GM19468 (cell line): ENCODE measurements at regions not wholly inside any gene's neighbourhood (a gene's known extent, or its start where the extent isn't known, plus 50 kb on each side); places are given as distances from the start of the nearest gene placed in this dataset.

Source experiments
- ATAC-seq: cut with Tn5 transposase; IDR thresholded peaks from one replicate; pipeline ENCODE4 v1.9.1; 2021; ENCODE audit warnings: mild to moderate bottlenecking, moderate library complexity, moderate number of reproducible peaks; ENCODE audit not compliant: unreplicated experiment; ENCODE audit errors: extremely low read depth

DNA sequence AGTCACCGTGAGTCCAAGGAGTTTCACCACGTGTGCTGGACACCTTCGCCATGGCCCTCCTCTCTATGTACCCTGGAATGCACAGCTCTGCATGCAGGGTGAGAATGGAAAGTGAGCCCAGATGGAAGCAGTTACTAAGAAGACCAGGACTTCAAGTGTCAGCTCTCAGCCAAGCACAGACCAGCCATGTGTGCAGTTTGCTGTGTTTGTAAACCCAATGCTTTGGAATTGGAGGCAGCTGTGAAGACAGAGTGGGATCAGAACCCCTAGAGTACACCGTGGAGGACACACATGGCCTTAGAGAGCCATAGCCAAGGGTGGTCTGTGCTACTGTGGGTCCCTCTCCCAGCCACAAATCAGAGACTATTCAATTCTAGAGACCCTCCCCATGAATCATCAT is 655.5 kb upstream of the ID2 start:
- ATAC-seq, result no peak

DNA sequence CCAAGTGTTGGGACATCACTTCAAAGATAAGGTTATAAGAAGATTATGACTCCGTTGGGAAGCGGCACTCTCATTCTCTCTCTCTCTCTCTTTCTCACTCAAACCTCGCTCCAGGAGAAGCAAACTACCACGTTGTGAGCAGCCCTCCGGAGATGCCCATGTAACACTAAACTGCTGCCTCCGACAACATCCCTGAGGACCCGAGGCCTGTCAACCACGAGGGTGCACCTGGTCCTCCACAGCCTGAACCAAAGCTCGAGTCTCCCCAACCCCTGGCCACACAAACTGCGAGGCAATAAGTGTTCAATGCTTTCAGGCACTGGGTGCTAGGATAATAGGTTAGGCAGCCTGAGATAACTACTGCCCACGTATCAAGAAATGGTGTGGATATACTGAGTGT is 654.5 kb upstream of the ID2 start:
- no peak for ATAC-seq

DNA sequence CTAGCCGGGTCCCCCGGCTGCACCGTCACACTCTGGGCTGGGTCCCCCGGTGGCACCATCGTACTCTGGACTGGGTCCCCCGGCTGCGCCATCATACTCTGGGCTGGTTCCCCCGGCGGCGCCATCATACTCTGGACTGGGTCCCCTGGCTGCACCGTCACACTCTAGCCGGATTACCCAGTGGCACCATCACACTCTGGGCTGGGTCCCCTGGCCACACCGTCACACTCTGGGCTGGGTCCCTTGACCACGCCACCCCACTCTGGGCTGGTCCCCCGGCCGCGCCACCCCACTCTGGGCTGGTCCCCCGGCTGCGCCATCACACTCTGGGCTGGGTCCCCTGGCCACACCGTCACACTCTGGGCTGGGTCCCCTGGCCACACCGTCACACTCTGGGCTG is 653.8 kb upstream of the ID2 start:
- no peak for ATAC-seq

DNA sequence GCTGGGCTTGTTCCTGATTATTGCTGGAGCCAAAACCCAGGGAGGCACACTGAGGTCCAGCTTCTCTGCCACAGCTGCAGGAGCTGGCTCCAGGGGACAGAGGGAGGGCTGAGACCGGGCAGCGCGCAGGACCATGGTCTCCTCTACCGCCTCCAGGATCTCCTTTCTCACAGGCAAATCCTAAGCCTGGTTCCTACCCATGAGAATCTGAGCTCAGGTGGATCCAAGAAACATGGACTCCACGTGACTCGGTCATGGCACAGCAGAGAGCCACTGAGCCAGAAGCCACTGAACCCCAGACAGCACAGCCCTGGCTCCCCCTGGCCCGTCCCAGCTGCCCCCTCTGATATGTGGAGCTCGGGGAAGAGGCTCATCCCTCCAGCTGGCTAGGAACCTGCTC is 653.4 kb upstream of the ID2 start:
- ATAC-seq, result no peak

DNA sequence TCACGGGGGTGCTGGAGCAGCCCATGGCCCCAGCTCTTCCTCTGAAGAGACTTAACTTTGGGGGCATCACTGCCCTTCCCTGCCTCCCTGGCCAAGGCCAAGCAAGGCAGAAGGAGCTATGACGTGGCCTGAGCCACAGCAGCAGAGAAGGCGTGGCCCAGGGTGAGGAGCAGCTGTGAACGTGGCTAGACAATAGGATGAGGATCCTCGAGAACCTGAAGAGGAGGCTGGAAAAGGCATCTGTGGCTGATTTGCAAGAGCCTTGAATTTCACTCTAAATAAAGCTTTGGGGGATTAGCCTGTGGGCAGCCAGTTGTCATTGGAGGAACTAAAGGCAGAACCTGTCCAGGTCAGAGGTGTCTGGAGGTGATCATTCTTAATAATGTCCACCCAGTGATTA is 652.9 kb upstream of the ID2 start:
- ATAC-seq, result no peak

DNA sequence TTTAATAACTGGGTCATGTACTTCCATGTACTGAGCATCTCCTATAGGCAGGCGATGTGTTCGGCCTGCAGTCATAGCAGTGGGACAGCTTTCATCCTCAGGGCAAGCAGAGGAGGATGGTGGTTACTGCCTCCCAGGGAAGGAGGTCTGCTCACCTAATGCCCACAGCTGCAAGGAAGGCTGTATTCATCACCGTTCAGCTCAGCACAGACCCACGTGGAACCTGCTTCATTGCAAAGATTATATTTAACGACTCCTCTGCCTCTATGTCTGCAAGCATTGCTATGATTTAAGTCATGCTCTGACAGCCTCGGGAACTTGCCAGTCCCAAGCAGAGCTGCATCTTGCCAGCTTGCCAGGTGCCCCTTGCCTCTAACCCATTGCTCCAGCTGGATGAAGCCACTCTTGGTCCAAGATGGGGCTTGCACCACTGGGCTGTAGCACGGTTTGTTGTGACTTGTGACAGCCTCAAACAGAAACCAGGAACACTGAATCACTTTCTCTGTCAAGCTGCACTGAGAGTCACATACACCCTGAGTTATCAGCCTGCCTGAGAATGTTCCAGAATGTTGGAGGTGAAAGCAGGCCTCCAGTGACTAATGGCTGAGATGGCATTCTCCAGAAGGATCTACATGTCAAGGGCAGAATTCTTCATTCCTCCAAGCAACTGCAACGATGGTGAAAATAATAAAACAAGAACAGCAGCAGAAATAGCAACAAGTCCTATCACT is 651.1 kb upstream of the ID2 start:
- no peak for ATAC-seq

DNA sequence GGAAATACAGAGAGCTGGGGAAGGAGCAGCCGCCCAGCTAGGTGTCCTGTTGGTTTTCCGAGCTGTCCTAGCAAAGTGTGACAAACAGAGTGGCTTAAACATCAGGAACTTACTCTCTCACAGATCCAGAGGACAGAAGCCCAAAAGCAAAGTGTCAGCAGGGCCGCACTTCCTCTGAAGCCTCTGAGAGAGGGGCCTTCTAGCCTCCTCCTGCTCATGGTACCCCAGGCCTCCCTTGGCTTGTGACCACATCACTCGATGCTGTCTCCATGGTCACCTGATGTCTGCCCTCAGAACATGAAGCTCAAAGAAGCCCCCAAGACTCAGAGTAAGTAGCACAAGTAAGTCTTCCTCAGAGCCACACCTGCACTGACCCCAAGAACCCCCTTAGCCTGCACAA is 650.5 kb upstream of the ID2 start:
- no peak for ATAC-seq

DNA sequence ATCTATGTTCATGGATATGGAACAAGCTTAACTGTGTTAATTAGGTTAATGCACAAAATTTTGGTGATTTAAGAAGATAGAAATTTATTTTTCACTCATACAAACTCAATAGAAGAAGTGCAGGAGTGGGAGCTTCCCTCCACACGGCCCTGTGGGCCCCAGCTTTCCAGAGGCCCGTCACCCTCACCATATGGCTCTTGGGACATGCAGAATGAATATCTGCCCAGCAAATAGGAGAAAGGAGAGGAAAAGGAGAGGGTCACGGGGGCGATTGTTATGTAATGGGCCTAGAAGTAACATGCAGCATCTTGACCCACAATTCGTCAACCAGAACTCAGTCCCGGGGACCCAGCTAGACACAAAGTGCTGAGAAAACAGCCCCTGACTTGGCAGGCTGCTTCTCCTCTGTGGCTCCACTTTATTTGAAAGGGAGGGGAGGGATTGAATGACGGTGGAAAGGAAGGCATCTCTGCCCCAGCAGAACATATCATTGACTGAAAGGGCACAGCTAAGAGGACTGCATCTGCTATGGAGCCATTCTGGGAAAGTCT is 648.2 kb upstream of the ID2 start:
- ATAC-seq, result no peak

DNA sequence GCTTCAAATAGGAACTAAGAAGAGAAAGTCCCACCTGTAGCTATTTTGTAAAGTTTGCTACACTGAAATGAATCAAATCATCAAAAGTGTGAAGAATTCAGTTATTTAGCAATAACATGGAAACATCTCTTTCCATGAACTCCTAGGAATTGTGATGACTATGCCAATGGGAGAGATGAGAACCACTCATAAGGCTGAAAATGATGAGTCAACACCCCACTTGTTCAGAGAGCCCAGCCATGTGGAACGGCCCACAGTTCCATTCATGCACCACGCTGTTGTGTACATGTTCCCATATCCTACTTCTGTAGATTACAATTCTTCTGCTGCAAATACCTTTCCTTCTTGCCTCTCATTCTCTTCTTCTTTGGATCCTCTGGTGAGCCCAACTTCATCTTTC is 645.5 kb upstream of the ID2 start:
- ATAC-seq, result no peak

DNA sequence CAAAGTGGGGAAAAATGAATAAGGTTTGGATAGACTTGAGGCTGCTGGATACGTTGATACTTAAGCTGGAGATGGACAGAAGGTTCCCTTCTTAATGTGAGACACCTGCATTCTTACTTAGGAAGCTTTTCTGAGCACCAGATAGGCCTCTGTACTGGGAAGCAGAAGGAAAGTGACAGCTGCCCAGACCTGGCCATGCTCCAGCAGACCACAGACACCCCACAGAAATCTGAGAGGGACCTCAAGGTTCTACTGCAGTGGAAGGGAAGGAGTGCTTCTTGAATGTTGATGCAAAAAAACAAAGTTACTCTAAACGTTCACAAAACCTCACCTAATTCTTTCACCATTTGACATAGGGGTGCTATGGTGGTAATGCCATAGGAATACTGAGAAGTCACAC is 642.1 kb upstream of the ID2 start:
- ATAC-seq, result no peak

DNA sequence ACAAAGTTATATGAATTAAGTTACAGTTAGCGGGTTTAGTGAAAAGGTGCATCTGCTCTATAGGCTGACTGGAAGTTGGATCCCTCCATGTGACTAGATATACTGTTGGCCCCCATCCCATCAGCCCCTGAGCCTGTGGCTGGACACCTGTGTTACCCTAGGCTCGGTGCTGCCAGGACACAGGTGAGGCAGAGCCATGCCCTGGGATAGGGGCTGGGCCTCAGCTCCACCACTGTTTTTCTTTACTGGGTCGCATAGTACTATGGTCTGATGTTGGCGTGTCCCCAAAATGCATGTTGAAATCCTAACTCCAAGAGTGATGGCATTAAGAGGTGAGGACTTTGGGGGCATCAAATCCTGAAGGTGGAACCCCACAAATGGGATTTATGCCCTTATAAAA is 638.6 kb upstream of the ID2 start:
- ATAC-seq, result no peak

DNA sequence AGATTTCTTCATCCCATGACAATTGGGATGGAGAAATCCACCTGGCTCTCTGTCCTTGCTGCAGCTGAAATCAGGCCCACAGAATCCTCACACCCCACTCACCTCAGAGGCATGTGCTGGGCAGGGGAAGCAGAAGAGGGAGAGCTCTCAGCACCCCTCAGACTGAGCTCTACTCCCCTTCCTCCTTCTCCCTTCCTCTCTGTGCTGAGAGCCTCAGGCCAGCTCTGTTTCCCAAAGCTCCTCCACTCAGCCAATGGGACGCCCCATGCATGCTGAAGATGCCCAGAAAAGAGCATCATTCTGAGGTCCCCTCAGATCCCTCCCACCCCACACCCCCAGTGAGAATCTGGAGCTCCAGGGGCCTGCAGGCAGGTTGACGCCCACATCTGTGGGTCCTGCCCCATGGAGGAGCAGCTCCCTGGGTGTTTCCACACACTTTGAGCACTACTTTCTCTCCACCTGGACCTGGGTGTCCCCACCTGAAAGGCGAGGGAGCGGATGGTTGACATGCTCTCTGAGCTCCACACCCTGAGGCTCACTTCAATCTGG is 637.7 kb upstream of the ID2 start:
- no peak for ATAC-seq

DNA sequence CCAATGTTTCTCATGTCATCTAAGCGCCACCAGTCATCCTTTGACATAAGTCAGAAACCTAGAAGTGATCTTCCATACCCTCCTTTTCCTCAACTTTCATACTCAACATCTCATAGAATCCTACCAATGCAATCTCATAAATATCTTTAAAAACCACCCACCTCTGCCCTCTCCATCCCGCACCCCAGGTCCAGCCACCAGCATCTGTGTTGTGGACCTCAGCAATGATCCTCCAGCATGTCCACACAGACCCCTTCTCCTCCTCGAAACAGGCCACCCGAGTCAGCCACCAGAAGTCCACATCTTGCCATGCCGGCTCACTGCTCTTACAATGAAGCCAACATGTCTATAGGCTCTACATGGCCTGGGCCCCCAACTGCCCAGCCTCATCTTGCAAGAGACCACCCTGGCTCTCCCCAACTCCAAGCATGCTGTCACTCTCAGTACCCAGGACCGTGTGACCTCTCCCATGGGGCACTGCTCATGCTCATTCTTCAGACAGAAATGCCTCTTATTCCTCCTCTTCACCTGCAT is 636.7 kb upstream of the ID2 start:
- no peak for ATAC-seq

DNA sequence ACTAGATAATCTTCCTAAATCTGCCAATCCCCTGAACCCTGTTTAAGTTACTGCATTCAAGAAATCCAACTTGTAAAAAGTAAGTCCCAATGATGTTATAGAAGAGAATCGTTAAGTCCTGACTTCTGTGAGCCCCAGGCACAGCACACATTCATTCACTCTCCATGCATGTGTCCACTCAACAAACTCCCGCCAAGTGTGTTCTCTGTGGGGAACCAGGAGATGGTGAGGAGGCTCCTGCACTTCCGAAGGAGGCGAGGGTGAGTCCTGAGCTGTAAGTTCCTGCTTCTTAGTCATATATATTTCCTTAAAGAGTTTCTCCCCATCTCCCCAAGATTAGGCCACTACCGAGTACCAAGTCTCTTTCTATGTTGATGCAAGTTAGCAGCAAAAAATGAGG is 635.0 kb upstream of the ID2 start:
- ATAC-seq, result no peak

DNA sequence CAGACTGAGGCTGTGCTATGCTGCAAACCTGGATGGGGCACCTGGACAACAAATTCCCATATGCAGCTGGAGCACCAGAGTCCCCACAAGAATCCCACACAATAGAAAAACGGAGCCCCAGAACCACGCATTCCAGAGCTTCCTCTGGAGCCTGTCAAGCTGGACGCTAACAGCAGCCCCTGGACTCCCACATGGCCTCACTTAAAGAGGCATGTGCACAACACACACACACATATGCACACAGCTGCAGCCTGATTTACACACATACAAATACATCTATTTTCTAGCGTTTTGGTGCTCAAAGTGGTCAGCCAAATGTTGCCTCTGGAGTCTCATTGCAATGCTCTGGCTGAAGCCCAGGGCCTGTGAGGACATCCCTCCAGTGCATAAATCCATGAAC is 632.7 kb upstream of the ID2 start:
- ATAC-seq, result no peak

DNA sequence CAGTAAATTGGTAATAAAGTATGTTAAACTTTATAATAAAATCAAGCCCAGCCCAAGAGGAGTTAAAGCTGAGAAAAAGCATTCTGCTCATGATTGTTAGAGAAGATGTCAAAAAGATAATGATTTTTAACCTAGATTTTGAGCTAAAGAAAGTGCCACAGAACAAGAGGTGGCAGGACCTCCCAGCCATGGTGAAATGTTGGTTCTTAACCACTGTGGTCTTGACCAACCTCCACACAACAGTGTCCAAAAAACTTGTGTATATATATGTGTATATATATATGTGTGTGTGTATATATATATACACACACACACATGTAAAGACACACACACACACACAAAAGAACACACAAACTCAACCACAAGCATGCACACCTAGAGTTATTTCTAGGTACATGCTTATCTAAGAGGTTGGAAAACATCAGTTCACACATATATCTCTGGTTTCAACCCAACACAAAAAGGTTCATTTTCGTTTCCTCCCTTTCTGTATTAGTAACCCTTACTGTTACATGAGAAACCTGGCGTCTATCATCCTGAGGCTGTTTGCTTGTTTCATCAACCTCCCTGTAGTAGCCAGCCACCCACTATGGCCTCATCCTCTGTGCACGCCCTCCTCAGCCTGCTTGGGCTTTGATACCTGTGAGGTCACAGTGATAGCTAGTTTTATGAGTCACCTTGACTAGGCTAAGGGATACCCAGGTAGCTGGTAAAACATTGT is 631.8 kb upstream of the ID2 start:
- peak; percentile 73 for ATAC-seq

DNA sequence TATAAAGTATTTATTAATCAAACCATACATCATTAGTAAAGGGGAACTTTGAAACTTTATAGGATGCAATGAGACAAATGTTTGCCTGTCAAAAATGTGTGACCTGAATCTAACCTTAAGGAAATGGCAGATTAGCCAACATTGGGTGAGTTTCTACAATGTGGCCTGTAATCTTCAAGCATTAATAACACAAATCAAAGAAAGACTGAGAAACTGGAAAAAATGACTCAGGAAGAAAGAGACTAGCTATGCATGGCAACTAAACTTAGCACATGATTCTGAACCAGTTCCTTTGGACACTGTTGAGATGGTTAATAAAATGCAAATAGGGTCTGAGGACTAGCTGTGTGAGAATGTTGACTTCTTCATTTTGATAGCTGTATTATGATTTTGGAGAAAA is 628.6 kb upstream of the ID2 start:
- ATAC-seq, result no peak

DNA sequence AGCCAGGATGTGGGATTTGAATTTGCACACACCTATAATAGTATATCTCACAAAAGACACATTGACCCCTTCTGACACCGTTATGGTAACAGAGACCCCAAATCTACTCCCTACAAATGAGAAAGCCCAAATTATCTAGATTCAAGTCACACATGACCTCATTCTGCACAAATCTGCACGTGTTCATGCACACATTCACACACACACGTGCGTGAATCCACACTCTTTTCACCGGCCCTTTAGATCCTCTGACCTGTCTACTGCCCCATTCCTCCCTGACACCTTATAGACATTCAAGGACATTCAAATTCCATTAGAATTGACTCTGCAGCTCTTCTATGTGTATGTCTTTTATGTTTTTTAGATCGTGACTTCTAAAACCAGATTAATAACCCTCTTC is 627.8 kb upstream of the ID2 start:
- no peak for ATAC-seq

DNA sequence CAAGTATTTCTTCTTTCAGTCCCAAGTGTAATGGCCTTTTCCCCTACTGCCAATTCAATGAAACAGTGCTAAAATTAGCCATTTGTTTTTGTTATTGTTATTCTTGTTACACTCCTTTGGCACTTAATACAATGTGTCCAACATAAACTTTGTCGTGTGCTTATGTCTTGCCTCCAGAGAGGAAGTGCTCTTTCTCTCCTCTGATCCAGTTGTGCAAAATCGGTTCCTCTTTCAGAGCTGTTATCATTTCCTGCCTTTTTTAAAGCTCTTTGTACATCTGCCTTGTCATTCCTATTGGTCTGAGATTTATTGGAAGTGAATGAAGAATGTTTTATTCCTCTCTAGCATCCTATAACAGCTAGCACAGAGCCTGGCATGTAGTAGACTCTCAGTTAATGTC is 623.2 kb upstream of the ID2 start:
- no peak for ATAC-seq

DNA sequence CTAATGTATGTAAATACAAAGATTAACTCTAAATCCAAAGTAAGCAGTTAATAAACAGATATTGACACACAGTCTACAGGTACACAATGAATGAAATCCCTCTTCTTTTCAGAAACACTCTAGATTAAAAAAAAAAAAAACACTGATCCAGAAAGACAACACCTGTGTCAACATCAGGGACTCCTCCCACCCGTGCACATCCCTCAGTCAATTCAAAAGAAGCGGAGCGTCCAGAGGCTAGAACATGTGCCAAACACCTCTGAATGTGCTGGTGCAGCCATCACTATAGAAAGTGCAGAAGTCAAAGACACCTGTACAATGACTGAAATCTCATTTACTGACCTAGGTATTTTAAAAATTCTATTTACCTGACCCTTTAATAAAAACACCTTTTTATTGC is 622.6 kb upstream of the ID2 start:
- no peak for ATAC-seq

DNA sequence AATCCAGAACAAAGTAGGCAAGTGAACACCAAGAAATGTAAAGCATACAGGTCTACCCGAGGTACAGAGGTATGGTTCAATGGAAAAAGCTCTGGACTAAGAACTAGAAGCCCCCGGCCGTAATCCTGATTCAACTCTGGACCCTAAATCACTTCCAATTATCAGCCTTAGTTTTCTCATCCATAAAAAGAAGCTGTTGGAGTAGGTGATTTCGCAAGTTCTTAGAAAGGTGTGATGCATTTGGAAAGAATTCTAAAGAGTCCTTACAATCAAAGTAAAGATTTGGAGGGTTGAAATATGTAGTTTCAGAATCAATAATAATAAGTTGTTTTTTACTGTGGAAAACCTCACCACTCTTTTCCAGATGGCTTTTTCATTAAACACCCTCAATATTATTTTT is 622.1 kb upstream of the ID2 start:
- ATAC-seq, result no peak
